ENCODE measurements at regions not wholly inside any gene's neighbourhood (a gene's known extent, or its start where the extent isn't known, plus 50 kb on each side); places are given as distances from the start of the nearest gene placed in this dataset.

- Mint-ChIP-seq H3K4me1 (peaks cover 48% of the 10 kb centered on the region), H3K27me3 (ENCODE audit: low read depth) (no peaks in the 10 kb centered on the region), H3K4me3 (no peak overlapping the region), H3K36me3 (no peaks in the 10 kb centered on the region), H3K9me3 (no peaks in the 10 kb centered on the region), H3K27ac (no peak overlapping the region)
- DNase-seq (ENCODE audit: low spot score) (no peak), ATAC-seq (no peak)
- ChIA-PET CTCF (no interaction called here), POLR2A (no interaction called here)
- no peak for TF ChIP-seq ZNF281 (CRISPR knock-in tag; IDR thresholded peaks at IDR 0.05)
Measured at GRCh38 chr10:105971460-105971859, 1193.0 kb downstream of the SORCS1 start.

GRCh38 chr10:105969884-105970377 lies 1194.6 kb downstream of the SORCS1 start:
- Mint-ChIP-seq H3K9me3 (no peaks in the 10 kb centered on the region), H3K27me3 (ENCODE audit: low read depth) (no peaks in the 10 kb centered on the region), H3K4me3 (no peak overlapping the region), H3K27ac (no peak overlapping the region), H3K4me1 (peaks cover 40% of the 10 kb centered on the region), H3K36me3 (no peaks in the 10 kb centered on the region)
- ChIA-PET CTCF (no interaction called here), POLR2A (no interaction called here)
- ATAC-seq, result no peak
- no peak for DNase-seq (ENCODE audit: low spot score)
- TF ChIP-seq SOX15 (CRISPR knock-in tag; IDR thresholded peaks at IDR 0.05) (no peak), E2F4 (CRISPR knock-in tag; IDR thresholded peaks at IDR 0.05; ENCODE audit: borderline replicate concordance, low read depth) (no peak), HMGXB4 (CRISPR knock-in tag; IDR thresholded peaks at IDR 0.05) (no peak), ZNF317 (CRISPR knock-in tag; IDR thresholded peaks at IDR 0.05; ENCODE audit: borderline replicate concordance, low read depth) (no peak), ZBTB43 (CRISPR knock-in tag; IDR thresholded peaks at IDR 0.05) (no peak), FOXJ3 (CRISPR knock-in tag; IDR thresholded peaks at IDR 0.05; ENCODE audit: borderline replicate concordance) (no peak), CTCF (IDR thresholded peaks at IDR 0.05) (no peak), SMAD3 (CRISPR knock-in tag; IDR thresholded peaks at IDR 0.05; ENCODE audit: borderline replicate concordance) (no peak), JUN (CRISPR knock-in tag; IDR thresholded peaks at IDR 0.05) (no peak), ZNF512 (CRISPR knock-in tag; IDR thresholded peaks at IDR 0.05; ENCODE audit: borderline replicate concordance) (no peak), NR2C2 (CRISPR knock-in tag; IDR thresholded peaks at IDR 0.05) (no peak), FOXP4 (CRISPR knock-in tag; IDR thresholded peaks at IDR 0.05) (no peak), ETV6 (CRISPR knock-in tag; IDR thresholded peaks at IDR 0.05) (no peak), NR3C1 (CRISPR knock-in tag; conservative IDR thresholded peaks at IDR 0.05; ENCODE audit: low read depth) (no peak), STAT6 (CRISPR knock-in tag; conservative IDR thresholded peaks at IDR 0.05; ENCODE audit: low read depth) (no peak), SMAD4 (CRISPR knock-in tag; IDR thresholded peaks at IDR 0.05) (no peak), FOXK1 (CRISPR knock-in tag; IDR thresholded peaks at IDR 0.05) (no peak)
